Ovary (tissue), 3 donors: ENCODE measurements at regions not wholly inside any gene's neighbourhood (a gene's known extent, or its start where the extent isn't known, plus 50 kb on each side); places are given as distances from the start of the nearest gene placed in this dataset.

Experiments
- POLR2A ChIP-seq: fragments of 450-650 bp; IDR thresholded peaks from one replicate; pipeline ENCODE4 v1.6.1; 2017; ENCODE audit warnings: antibody characterized with exemption, mild to moderate bottlenecking, moderate library complexity
- TF ChIP-seq, protein P1 (sequence below), 3 donors: fragments of 450-650 bp in 2 of 3; fragments of 200-600 bp in 1 of 3; IDR thresholded peaks; one replicate each; pipeline versions ENCODE4 v1.5.1 to v1.8.0; 2016 to 2022; ENCODE audit warnings: antibody characterized with exemption in 3 of 3, mild to moderate bottlenecking in 1 of 3
- donor health status: DM: no; HTN: no; CAD: no.

DNA sequence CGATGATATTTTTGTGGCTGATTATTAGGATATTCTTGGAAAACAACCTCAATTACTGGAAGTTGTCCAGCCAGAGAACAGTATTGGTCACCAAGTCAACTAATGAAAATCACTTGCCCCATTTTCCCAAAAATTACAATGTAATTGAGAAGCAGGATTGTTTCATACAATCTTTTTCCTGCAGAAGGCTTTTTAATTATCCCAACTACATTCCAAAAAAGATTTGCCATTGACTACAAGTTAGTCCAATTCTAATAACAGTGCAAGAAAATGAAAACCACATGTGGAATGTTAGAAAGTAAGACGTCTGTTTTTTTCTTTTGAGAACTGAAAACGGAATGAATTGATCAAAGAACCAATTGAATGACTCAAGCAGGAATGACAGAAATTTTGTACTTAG, 1195.8 kb downstream of the SORCS1 start:
- TF ChIP-seq, protein P1, sequence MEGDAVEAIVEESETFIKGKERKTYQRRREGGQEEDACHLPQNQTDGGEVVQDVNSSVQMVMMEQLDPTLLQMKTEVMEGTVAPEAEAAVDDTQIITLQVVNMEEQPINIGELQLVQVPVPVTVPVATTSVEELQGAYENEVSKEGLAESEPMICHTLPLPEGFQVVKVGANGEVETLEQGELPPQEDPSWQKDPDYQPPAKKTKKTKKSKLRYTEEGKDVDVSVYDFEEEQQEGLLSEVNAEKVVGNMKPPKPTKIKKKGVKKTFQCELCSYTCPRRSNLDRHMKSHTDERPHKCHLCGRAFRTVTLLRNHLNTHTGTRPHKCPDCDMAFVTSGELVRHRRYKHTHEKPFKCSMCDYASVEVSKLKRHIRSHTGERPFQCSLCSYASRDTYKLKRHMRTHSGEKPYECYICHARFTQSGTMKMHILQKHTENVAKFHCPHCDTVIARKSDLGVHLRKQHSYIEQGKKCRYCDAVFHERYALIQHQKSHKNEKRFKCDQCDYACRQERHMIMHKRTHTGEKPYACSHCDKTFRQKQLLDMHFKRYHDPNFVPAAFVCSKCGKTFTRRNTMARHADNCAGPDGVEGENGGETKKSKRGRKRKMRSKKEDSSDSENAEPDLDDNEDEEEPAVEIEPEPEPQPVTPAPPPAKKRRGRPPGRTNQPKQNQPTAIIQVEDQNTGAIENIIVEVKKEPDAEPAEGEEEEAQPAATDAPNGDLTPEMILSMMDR (IDR thresholded peaks at IDR 0.05): no peak
- no peak for TF ChIP-seq POLR2A
